ENCODE measurements at regions not wholly inside any gene's neighbourhood (a gene's known extent, or its start where the extent isn't known, plus 50 kb on each side); places are given as distances from the start of the nearest gene placed in this dataset.
A peak's percentile ranks its signal among the peaks of the same experiment; 100 is the strongest.

GRCh38 chr18:55983433-55983832 lies 395.4 kb upstream of the TCF4 start:
- TF ChIP-seq ZC3H10 (CRISPR knock-in tag; IDR thresholded peaks at IDR 0.05) (no peak), ESRRG (CRISPR knock-in tag; IDR thresholded peaks at IDR 0.05) (no peak), BACH2 (CRISPR knock-in tag; IDR thresholded peaks at IDR 0.05; ENCODE audit: borderline replicate concordance) (no peak), PATZ1 (CRISPR knock-in tag; IDR thresholded peaks at IDR 0.05; ENCODE audit: borderline replicate concordance) (no peak), ZFP3 (CRISPR knock-in tag; IDR thresholded peaks at IDR 0.05) (no peak)
- ATAC-seq = peak; percentile 73

DNA sequence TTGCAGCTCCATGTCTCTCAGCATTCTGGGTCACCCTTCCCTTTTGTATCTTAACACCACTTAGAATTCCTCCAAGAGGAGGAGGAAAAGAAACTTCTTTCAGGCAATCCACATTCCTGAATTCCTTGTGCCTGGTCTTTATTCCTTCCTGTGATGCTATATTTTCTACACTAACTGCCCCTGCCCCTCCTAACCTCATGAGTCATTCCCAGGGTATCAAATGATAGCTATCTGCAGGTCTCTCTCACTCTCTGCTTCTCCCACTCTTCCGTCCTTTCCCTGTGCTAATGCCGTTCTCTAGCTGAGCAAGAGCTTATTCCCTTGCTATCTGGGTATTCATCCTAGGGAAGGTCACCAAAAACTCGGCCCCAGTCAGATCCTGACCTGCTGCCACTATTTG lies 395.0 kb upstream of the TCF4 start:
- TF ChIP-seq BACH2 (CRISPR knock-in tag; IDR thresholded peaks at IDR 0.05; ENCODE audit: borderline replicate concordance) (no peak), PATZ1 (CRISPR knock-in tag; IDR thresholded peaks at IDR 0.05; ENCODE audit: borderline replicate concordance) (no peak), ISL1 (CRISPR knock-in tag; IDR thresholded peaks at IDR 0.05) (no peak), ZNF565 (CRISPR knock-in tag; conservative IDR thresholded peaks at IDR 0.05; ENCODE audit: low read depth) (no peak), ZFP3 (CRISPR knock-in tag; IDR thresholded peaks at IDR 0.05) (no peak), OSR1 (CRISPR knock-in tag; IDR thresholded peaks at IDR 0.05) (no peak), RARB (CRISPR knock-in tag; IDR thresholded peaks at IDR 0.05) (no peak), SNAI2 (CRISPR knock-in tag; IDR thresholded peaks at IDR 0.05) (no peak), TSHZ2 (CRISPR knock-in tag; IDR thresholded peaks at IDR 0.05) (no peak), ARNTL (CRISPR knock-in tag; IDR thresholded peaks at IDR 0.05; ENCODE audit: borderline replicate concordance, low read depth) (no peak), ESRRG (CRISPR knock-in tag; IDR thresholded peaks at IDR 0.05) (no peak), CSDC2 (CRISPR knock-in tag; IDR thresholded peaks at IDR 0.05) (no peak), TCF4 (CRISPR knock-in tag; IDR thresholded peaks at IDR 0.05; ENCODE audit: borderline replicate concordance) (no peak), TOX (CRISPR knock-in tag; IDR thresholded peaks at IDR 0.05; ENCODE audit: borderline replicate concordance) (no peak), ZFP30 (CRISPR knock-in tag; IDR thresholded peaks at IDR 0.05) (no peak), ZNF8 (CRISPR knock-in tag; IDR thresholded peaks at IDR 0.05) (no peak), GLIS3 (CRISPR knock-in tag; IDR thresholded peaks at IDR 0.05) (no peak), ZC3H10 (CRISPR knock-in tag; IDR thresholded peaks at IDR 0.05) (no peak)
- TF ChIP-seq, protein P1, sequence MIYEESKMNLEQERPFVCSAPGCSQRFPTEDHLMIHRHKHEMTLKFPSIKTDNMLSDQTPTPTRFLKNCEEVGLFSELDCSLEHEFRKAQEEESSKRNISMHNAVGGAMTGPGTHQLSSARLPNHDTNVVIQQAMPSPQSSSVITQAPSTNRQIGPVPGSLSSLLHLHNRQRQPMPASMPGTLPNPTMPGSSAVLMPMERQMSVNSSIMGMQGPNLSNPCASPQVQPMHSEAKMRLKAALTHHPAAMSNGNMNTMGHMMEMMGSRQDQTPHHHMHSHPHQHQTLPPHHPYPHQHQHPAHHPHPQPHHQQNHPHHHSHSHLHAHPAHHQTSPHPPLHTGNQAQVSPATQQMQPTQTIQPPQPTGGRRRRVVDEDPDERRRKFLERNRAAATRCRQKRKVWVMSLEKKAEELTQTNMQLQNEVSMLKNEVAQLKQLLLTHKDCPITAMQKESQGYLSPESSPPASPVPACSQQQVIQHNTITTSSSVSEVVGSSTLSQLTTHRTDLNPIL (CRISPR knock-in tag; IDR thresholded peaks at IDR 0.05; ENCODE audit: low read depth) = no peak
- TF ChIP-seq, protein P2, sequence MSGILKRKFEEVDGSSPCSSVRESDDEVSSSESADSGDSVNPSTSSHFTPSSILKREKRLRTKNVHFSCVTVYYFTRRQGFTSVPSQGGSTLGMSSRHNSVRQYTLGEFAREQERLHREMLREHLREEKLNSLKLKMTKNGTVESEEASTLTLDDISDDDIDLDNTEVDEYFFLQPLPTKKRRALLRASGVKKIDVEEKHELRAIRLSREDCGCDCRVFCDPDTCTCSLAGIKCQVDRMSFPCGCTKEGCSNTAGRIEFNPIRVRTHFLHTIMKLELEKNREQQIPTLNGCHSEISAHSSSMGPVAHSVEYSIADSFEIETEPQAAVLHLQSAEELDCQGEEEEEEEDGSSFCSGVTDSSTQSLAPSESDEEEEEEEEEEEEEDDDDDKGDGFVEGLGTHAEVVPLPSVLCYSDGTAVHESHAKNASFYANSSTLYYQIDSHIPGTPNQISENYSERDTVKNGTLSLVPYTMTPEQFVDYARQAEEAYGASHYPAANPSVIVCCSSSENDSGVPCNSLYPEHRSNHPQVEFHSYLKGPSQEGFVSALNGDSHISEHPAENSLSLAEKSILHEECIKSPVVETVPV (CRISPR knock-in tag; IDR thresholded peaks at IDR 0.05) = no peak
- peak; percentile 96 for ATAC-seq

DNA sequence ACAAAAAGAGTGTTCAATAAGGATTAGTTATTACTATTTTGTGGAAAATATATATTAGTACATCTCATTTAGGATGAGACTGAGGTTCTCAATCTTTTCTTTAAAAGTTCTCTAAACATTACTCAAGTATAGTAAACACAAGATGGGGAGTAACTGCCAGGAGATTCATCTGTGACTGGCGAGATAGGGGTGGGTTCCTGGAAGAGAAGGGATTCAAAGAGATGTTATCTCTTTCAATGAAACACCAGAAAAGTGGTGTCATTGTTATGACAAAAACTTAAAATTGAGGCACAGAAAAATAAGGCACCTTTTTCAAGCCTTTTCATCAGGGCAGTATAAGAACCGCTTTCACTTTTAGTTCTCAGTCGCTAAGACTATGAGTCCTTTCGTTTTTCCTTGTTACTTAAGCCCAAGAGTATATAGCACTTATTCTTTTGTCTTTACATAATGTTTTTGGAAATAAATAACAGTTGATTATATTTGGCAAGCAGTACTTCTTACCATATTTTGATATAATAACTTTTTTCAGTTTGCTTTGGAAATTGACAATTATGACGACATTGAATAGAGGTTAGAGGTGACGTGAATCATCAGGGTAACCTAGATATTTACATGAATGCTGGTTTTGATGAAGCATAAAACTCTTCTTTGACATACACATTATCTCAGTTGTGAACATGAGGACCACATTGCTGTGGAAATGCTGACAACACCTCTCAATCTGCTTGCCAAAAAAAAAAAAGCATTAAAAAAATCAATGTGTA lies 393.9 kb upstream of the TCF4 start:
- ATAC-seq = no peak
- TF ChIP-seq ARNTL (CRISPR knock-in tag; IDR thresholded peaks at IDR 0.05; ENCODE audit: borderline replicate concordance, low read depth) = no peak
- TF ChIP-seq, protein P1 (CRISPR knock-in tag; IDR thresholded peaks at IDR 0.05; ENCODE audit: low read depth) = no peak
- TF ChIP-seq, protein P2 (CRISPR knock-in tag; IDR thresholded peaks at IDR 0.05) = no peak
- TF ChIP-seq ESRRG (CRISPR knock-in tag; IDR thresholded peaks at IDR 0.05) = no peak
- no peak for TF ChIP-seq GLIS3 (CRISPR knock-in tag; IDR thresholded peaks at IDR 0.05)
- TF ChIP-seq ZNF565 (CRISPR knock-in tag; conservative IDR thresholded peaks at IDR 0.05; ENCODE audit: low read depth) = no peak
- TF ChIP-seq RARB (CRISPR knock-in tag; IDR thresholded peaks at IDR 0.05) = no peak
- no peak for TF ChIP-seq SNAI2 (CRISPR knock-in tag; IDR thresholded peaks at IDR 0.05)
- no peak for TF ChIP-seq BACH2 (CRISPR knock-in tag; IDR thresholded peaks at IDR 0.05; ENCODE audit: borderline replicate concordance)
- no peak for TF ChIP-seq ZNF8 (CRISPR knock-in tag; IDR thresholded peaks at IDR 0.05)
- no peak for TF ChIP-seq TSHZ2 (CRISPR knock-in tag; IDR thresholded peaks at IDR 0.05)

Measured in SK-N-SH treated with all-trans-retinoic acid at 6 μM for 48 hours (cell line).